Tibial artery (tissue), 4 donors: ENCODE measurements at regions not wholly inside any gene's neighbourhood (a gene's known extent, or its start where the extent isn't known, plus 50 kb on each side); places are given as distances from the start of the nearest gene placed in this dataset.

Source experiments
- DNase-seq, 2 donors: peaks; one replicate each; pipeline ENCODE4 v3.0.0-alpha.2; 2019
- H3K27ac ChIP-seq, 2 donors: fragments of 200-600 bp; sonication (generic) in 1 of 2; 1 replicate in 1 of 2; 2 replicates in 1 of 2; pipeline ENCODE4 v1.5.1; 2018 to 2019; ENCODE audit warnings: mild to moderate bottlenecking in 1 of 2
- H3K27me3 ChIP-seq, 2 donors: fragments of 200-600 bp; sonication (generic) in 1 of 2; one replicate each; pipeline versions ENCODE4 v1.5.1 to v1.6.0; 2016 to 2019
- H3K36me3 ChIP-seq, 3 donors: fragments of 200-600 bp; sonication (generic) in 2 of 3; one replicate each; pipeline ENCODE4 v1.5.1; 2016 to 2019; ENCODE audit warnings: mild to moderate bottlenecking in 2 of 3
- H3K4me1 ChIP-seq, 4 donors: fragments of 200-600 bp; sonication (generic) in 2 of 4; 1 replicate in 3 of 4; 2 replicates in 1 of 4; pipeline ENCODE4 v1.5.1; 2016 to 2019
- H3K4me3 ChIP-seq, 2 donors: fragments of 200-600 bp; sonication (generic) in 1 of 2; 1 replicate in 1 of 2; 2 replicates in 1 of 2; pipeline ENCODE4 v1.5.1; 2018 to 2019; ENCODE audit warnings: mild to moderate bottlenecking in 2 of 2
- H3K9me3 ChIP-seq, 3 donors: fragments of 200-600 bp; sonication (generic) in 1 of 3; one replicate each; pipeline ENCODE4 v1.5.1; 2016 to 2019
- CTCF ChIP-seq, 2 experiments: fragments of 200-600 bp in 1 of 2; fragments of 450-650 bp in 1 of 2; IDR thresholded peaks; one replicate each; pipeline ENCODE4 v1.5.1; 2017 to 2019; ENCODE audit warnings: antibody characterized with exemption in 2 of 2, mild to moderate bottlenecking in 1 of 2, moderate library complexity in 1 of 2
- intact Hi-C: fragments of 100-400 bp; cut with DNase I; formaldehyde crosslinking; loops from one replicate; pipeline ENCODE4 v1.15.0; 2023; ENCODE audit warnings: low total_unique reads

- DNase-seq = no peak
- no peak for TF ChIP-seq CTCF (IDR thresholded peaks at IDR 0.05)
- Histone ChIP-seq H3K4me1 (no peaks in the 10 kb centered on the region), H3K27me3 (no peaks in the 10 kb centered on the region), H3K4me3 (no peak overlapping the region), H3K27ac (no peak overlapping the region), H3K36me3 (no peaks in the 10 kb centered on the region), H3K9me3 (no peaks in the 10 kb centered on the region)
- intact Hi-C loops = no loop called here
These were observed 177.9 kb upstream of the RAI2 start for GRCh38 chrX:18039023-18039422.

GRCh38 chrX:18036394-18036793 is 175.3 kb upstream of the RAI2 start:
- Histone ChIP-seq H3K9me3 (no peaks in the 10 kb centered on the region), H3K27ac (no peak overlapping the region), H3K4me1 (no peaks in the 10 kb centered on the region), H3K4me3 (no peak overlapping the region), H3K36me3 (no peaks in the 10 kb centered on the region), H3K27me3 (no peaks in the 10 kb centered on the region)
- no peak for DNase-seq
- intact Hi-C loops = no loop called here
- no peak for TF ChIP-seq CTCF (IDR thresholded peaks at IDR 0.05)

- Histone ChIP-seq H3K4me1 (no peaks in the 10 kb centered on the region), H3K9me3 (no peaks in the 10 kb centered on the region), H3K4me3 (no peak overlapping the region), H3K27ac (no peak overlapping the region), H3K27me3 (no peaks in the 10 kb centered on the region), H3K36me3 (no peaks in the 10 kb centered on the region)
- no peak for TF ChIP-seq CTCF (IDR thresholded peaks at IDR 0.05)
- intact Hi-C loops = no loop called here
- DNase-seq = no peak
These were observed 173.8 kb upstream of the RAI2 start for GRCh38 chrX:18034945-18035344.

- no peak for TF ChIP-seq CTCF (IDR thresholded peaks at IDR 0.05)
These were observed 173.4 kb upstream of the RAI2 start for GRCh38 chrX:18034504-18034903.

GRCh38 chrX:18032486-18033221 is 171.6 kb upstream of the RAI2 start:
- H3K27ac ChIP-seq = no peak overlapping the region
- H3K4me1 ChIP-seq = no peaks in the 10 kb centered on the region
- no peak overlapping the region for H3K4me3 ChIP-seq
- no peak for DNase-seq
- no peaks in the 10 kb centered on the region for H3K27me3 ChIP-seq
- TF ChIP-seq CTCF (IDR thresholded peaks at IDR 0.05) = no peak
- no peaks in the 10 kb centered on the region for H3K36me3 ChIP-seq
- no peaks in the 10 kb centered on the region for H3K9me3 ChIP-seq
- intact Hi-C loops = no loop called here

More at GRCh38 chrX:18034504-18034903, 173.4 kb upstream of the RAI2 start:
- Histone ChIP-seq H3K4me1 (no peaks in the 10 kb centered on the region), H3K9me3 (no peaks in the 10 kb centered on the region), H3K36me3 (no peaks in the 10 kb centered on the region), H3K27me3 (no peaks in the 10 kb centered on the region), H3K4me3 (no peak overlapping the region), H3K27ac (no peak overlapping the region)
- DNase-seq = no peak
- intact Hi-C loops = no loop called here
